ENCODE measurements at regions not wholly inside any gene's neighbourhood (a gene's known extent, or its start where the extent isn't known, plus 50 kb on each side); places are given as distances from the start of the nearest gene placed in this dataset.

GRCh38 chr2:100655936-100656534 is 93.2 kb downstream of the PDCL3 start:
- no peaks in the 10 kb centered on the region; the same call in 2 of the 3 replicates for H3K9me3 ChIP-seq (replicated peaks; ENCODE audit: control insufficient read depth, insufficient read depth, low read length)
- in situ Hi-C loops (cut with MboI) (no loop called here), intact Hi-C loops (cut with micrococcal nuclease; ENCODE audit: unreplicated experiment) (no loop called here)
- ChIA-PET SMC1A (ENCODE audit: uncharacterized antibody, unreplicated experiment) (no interaction called here), RAD21 (ENCODE audit: unreplicated experiment) (no interaction called here), CTCF (no interaction called here), POLR2A (no interaction called here)
- no peak overlapping the region for H3K9ac ChIP-seq (ENCODE audit: control insufficient read depth, insufficient read depth, low read length)
- no peak for ATAC-seq
- FAIRE-seq = no peak
- TF ChIP-seq ZSCAN29 (IDR thresholded peaks at IDR 0.05) (no peak), EGR1 (IDR thresholded peaks at IDR 0.05; ENCODE audit: borderline replicate concordance in 1 of 2, low read depth in 2 of 2, low read length in 2 of 2) (no peak), STAT1 (conservative IDR thresholded peaks at IDR 0.05) (no peak), CHD1 (IDR thresholded peaks at IDR 0.05; ENCODE audit: low read depth, low read length) (no peak), CEBPB (IDR thresholded peaks at IDR 0.05; ENCODE audit: borderline replicate concordance in 1 of 2, low read depth in 2 of 2, low read length in 2 of 2) (no peak), POLR2AphosphoS5 (IDR thresholded peaks at IDR 0.05; ENCODE audit: low read length) (no peak), DPF2 (IDR thresholded peaks at IDR 0.05) (no peak), RELA (IDR thresholded peaks at IDR 0.05; ENCODE audit: borderline replicate concordance, partially characterized antibody) (no peak), ZBTB4 (CRISPR knock-in tag; IDR thresholded peaks at IDR 0.05) (no peak), EP300 (IDR thresholded peaks at IDR 0.05; ENCODE audit: borderline replicate concordance in 1 of 2, control insufficient read depth in 1 of 2, low read depth in 2 of 2, low read length in 2 of 2) (no peak), NFIC (IDR thresholded peaks at IDR 0.05; ENCODE audit: low read depth, low read length) (no peak), SP1 (IDR thresholded peaks at IDR 0.05; ENCODE audit: low read depth, low read length) (no peak), CBFB (IDR thresholded peaks at IDR 0.05; ENCODE audit: low read depth) (no peak), NR2C2 (IDR thresholded peaks at IDR 0.05; ENCODE audit: borderline replicate concordance, control insufficient read depth, insufficient read length, low read depth) (no peak), SMARCA5 (IDR thresholded peaks at IDR 0.05) (no peak), KDM1A (IDR thresholded peaks at IDR 0.05; ENCODE audit: borderline replicate concordance) (no peak), PML (IDR thresholded peaks at IDR 0.05; ENCODE audit: low read length) (no peak), ATF7 (IDR thresholded peaks at IDR 0.05; ENCODE audit: low read depth) (no peak), CTCF (IDR thresholded peaks at IDR 0.05 in 2 of 3, conservative IDR thresholded peaks at IDR 0.05 in 1 of 3; ENCODE audit: control insufficient read depth in 2 of 3, extremely low read depth in 1 of 3, insufficient read depth in 1 of 3, low read depth in 3 of 3, low read length in 3 of 3) (no peak)
- H3K79me2 ChIP-seq (ENCODE audit: control insufficient read depth, insufficient read depth, low read length) = no peaks in the 10 kb centered on the region
- no TSS peak for BruUV-seq (replicated peaks)
- WGBS (ENCODE audit: insufficient coverage, insufficient replicate concordance, low lambda C conversion rate, missing lambda C conversion rate) = 44% methylated on average over 5 of the region's 5 CpGs
- H3K4me3 ChIP-seq = no peak overlapping the region
- H3K27ac ChIP-seq (ENCODE audit: control insufficient read depth, insufficient read depth) = no peak overlapping the region
- DNase-seq (ENCODE audit: low read depth, low spot score) = no peak
- no peaks in the 10 kb centered on the region for H3K36me3 ChIP-seq (ENCODE audit: control insufficient read depth in 2 of 2, insufficient read depth in 2 of 2, low read length in 1 of 2)
- no peak overlapping the region for H2AFZ ChIP-seq (ENCODE audit: control insufficient read depth, low read depth, low read length)
- peaks cover 0 to 3% of the 10 kb centered on the region in 2 experiments; a peak in 1 of 4 replicates for H3K27me3 ChIP-seq (replicated peaks in 1 of 2; ENCODE audit: control insufficient read depth in 2 of 2, insufficient read depth in 2 of 2, low read length in 1 of 2)
- H4K20me1 ChIP-seq (ENCODE audit: control insufficient read depth, insufficient read depth) = no peaks in the 10 kb centered on the region
- H3K4me2 ChIP-seq (ENCODE audit: control insufficient read depth, insufficient read depth) = no peak overlapping the region
- H3K4me1 ChIP-seq (ENCODE audit: control insufficient read depth, insufficient read depth, low read length) = no peaks in the 10 kb centered on the region

All from GM12878 (cell line).